Peyer's patch (tissue), 4 donors: ENCODE measurements at regions not wholly inside any gene's neighbourhood (a gene's known extent, or its start where the extent isn't known, plus 50 kb on each side); places are given as distances from the start of the nearest gene placed in this dataset.

ENCODE experiments used
- CTCF ChIP-seq, 6 experiments: fragments of 450-650 bp in 4 of 6; fragments of 200-600 bp in 2 of 6; sonication (generic) in 1 of 6; IDR thresholded peaks; one replicate each; pipeline ENCODE4 v1.5.1; 2017 to 2019; ENCODE audit warnings: antibody characterized with exemption in 6 of 6, mild to moderate bottlenecking in 3 of 6, moderate library complexity in 1 of 6
- POLR2A ChIP-seq, 2 donors: fragments of 450-650 bp; IDR thresholded peaks; one replicate each; pipeline ENCODE4 v1.5.1; 2017; ENCODE audit warnings: antibody characterized with exemption in 2 of 2, mild to moderate bottlenecking in 2 of 2, moderate library complexity in 2 of 2

- TF ChIP-seq CTCF (IDR thresholded peaks at IDR 0.05) (no peak), POLR2A (IDR thresholded peaks at IDR 0.05) (no peak)
These were observed 215.5 kb upstream of the KCNN2 start for GRCh38 chr5:114146398-114146797.
